ENCODE measurements at regions not wholly inside any gene's neighbourhood (a gene's known extent, or its start where the extent isn't known, plus 50 kb on each side); places are given as distances from the start of the nearest gene placed in this dataset.

GRCh38 chr9:1335174-1335573 is 285.0 kb downstream of the DMRT2 start:
- no peak overlapping the region for H3K27ac ChIP-seq
- no peaks in the 10 kb centered on the region for H3K36me3 ChIP-seq
- no peak for TF ChIP-seq POLR2A (IDR thresholded peaks at IDR 0.05)
- TF ChIP-seq CTCF (IDR thresholded peaks at IDR 0.05 in 4 of 5, conservative IDR thresholded peaks at IDR 0.05 in 1 of 5) = no peak
- no peaks in the 10 kb centered on the region for H3K4me1 ChIP-seq
- no peak for ATAC-seq
- in situ Hi-C loops (cut with MboI; ENCODE audit: low sequenced_read_pairs in 4 of 4) (no loop called here), intact Hi-C loops (cut with DNase I; ENCODE audit: low total_unique reads) (no loop called here)
- H3K27me3 ChIP-seq = no peaks in the 10 kb centered on the region
- no peak for DNase-seq
- no peak overlapping the region for H3K4me3 ChIP-seq
- no peaks in the 10 kb centered on the region for H3K9me3 ChIP-seq

GRCh38 chr9:1337169-1337568 is 287.0 kb downstream of the DMRT2 start:
- H3K4me1 ChIP-seq = no peaks in the 10 kb centered on the region
- no peak overlapping the region for H3K27ac ChIP-seq
- no peaks in the 10 kb centered on the region for H3K27me3 ChIP-seq
- no peak for ATAC-seq
- in situ Hi-C loops (cut with MboI; ENCODE audit: low sequenced_read_pairs in 4 of 4) = no loop called here
- no peaks in the 10 kb centered on the region for H3K36me3 ChIP-seq
- H3K9me3 ChIP-seq = no peaks in the 10 kb centered on the region
- no peak for TF ChIP-seq CTCF (IDR thresholded peaks at IDR 0.05 in 4 of 5, conservative IDR thresholded peaks at IDR 0.05 in 1 of 5)
- TF ChIP-seq POLR2A (IDR thresholded peaks at IDR 0.05) = no peak
- no peak for DNase-seq
- intact Hi-C loops (cut with DNase I; ENCODE audit: low total_unique reads) = no loop called here
- no peak overlapping the region for H3K4me3 ChIP-seq

- TF ChIP-seq CTCF (IDR thresholded peaks at IDR 0.05 in 4 of 5, conservative IDR thresholded peaks at IDR 0.05 in 1 of 5) (no peak), POLR2A (IDR thresholded peaks at IDR 0.05) (no peak)
- Histone ChIP-seq H3K27me3 (no peaks in the 10 kb centered on the region), H3K9me3 (no peaks in the 10 kb centered on the region), H3K4me1 (no peaks in the 10 kb centered on the region), H3K36me3 (no peaks in the 10 kb centered on the region), H3K27ac (no peak overlapping the region), H3K4me3 (no peak overlapping the region)
- in situ Hi-C loops (cut with MboI; ENCODE audit: low sequenced_read_pairs in 4 of 4) = no loop called here
- ATAC-seq (no peak), DNase-seq (no peak)
- intact Hi-C loops (cut with DNase I; ENCODE audit: low total_unique reads) = no loop called here
These were observed 290.2 kb downstream of the DMRT2 start for GRCh38 chr9:1340390-1340789.

GRCh38 chr9:1353291-1353690 is 303.1 kb downstream of the DMRT2 start:
- Histone ChIP-seq H3K36me3 (no peaks in the 10 kb centered on the region), H3K27me3 (no peaks in the 10 kb centered on the region), H3K4me1 (no peaks in the 10 kb centered on the region), H3K9me3 (no peaks in the 10 kb centered on the region), H3K4me3 (no peak overlapping the region), H3K27ac (no peak overlapping the region)
- TF ChIP-seq CTCF (IDR thresholded peaks at IDR 0.05 in 4 of 5, conservative IDR thresholded peaks at IDR 0.05 in 1 of 5) (no peak), POLR2A (IDR thresholded peaks at IDR 0.05) (no peak)
- intact Hi-C loops (cut with DNase I; ENCODE audit: low total_unique reads) = no loop called here
- no peak for ATAC-seq
- in situ Hi-C loops (cut with MboI; ENCODE audit: low sequenced_read_pairs in 4 of 4) = no loop called here
- no peak for DNase-seq

GRCh38 chr9:1354086-1354485 is 303.9 kb downstream of the DMRT2 start:
- no peaks in the 10 kb centered on the region for H3K9me3 ChIP-seq
- H3K27me3 ChIP-seq = no peaks in the 10 kb centered on the region
- intact Hi-C loops (cut with DNase I; ENCODE audit: low total_unique reads) (no loop called here), in situ Hi-C loops (cut with MboI; ENCODE audit: low sequenced_read_pairs in 4 of 4) (no loop called here)
- H3K4me3 ChIP-seq = no peak overlapping the region
- ATAC-seq (no peak), DNase-seq (no peak)
- H3K27ac ChIP-seq = no peak overlapping the region
- TF ChIP-seq CTCF (IDR thresholded peaks at IDR 0.05 in 4 of 5, conservative IDR thresholded peaks at IDR 0.05 in 1 of 5) (no peak), POLR2A (IDR thresholded peaks at IDR 0.05) (no peak)
- no peaks in the 10 kb centered on the region for H3K4me1 ChIP-seq
- H3K36me3 ChIP-seq = no peaks in the 10 kb centered on the region
